ENCODE measurements at regions not wholly inside any gene's neighbourhood (a gene's known extent, or its start where the extent isn't known, plus 50 kb on each side); places are given as distances from the start of the nearest gene placed in this dataset.

GRCh38 chr13:108120856-108121255 lies 94.5 kb downstream of the LIG4 start:
- no peak for TF ChIP-seq CTCF (IDR thresholded peaks at IDR 0.05; ENCODE audit: low read depth, low read length)
- no peaks in the 10 kb centered on the region for H3K27me3 ChIP-seq (ENCODE audit: control insufficient read depth, insufficient read depth, low read length)
- POLR2A ChIA-PET: no interaction called here
- CTCF ChIA-PET: no interaction called here
- no peak for DNase-seq (ENCODE audit: low read depth, low spot score)
- no peaks in the 10 kb centered on the region for H3K9me3 ChIP-seq (ENCODE audit: control insufficient read depth, insufficient read depth, low read length)
- no peak overlapping the region for H3K4me3 ChIP-seq (ENCODE audit: low read depth, low read length)
- no peak overlapping the region for H3K27ac ChIP-seq (ENCODE audit: low read depth, low read length)

- ChIA-PET CTCF (no interaction called here), POLR2A (no interaction called here)
- no peak for TF ChIP-seq CTCF (IDR thresholded peaks at IDR 0.05; ENCODE audit: low read depth, low read length)
- no peaks in the 10 kb centered on the region for H3K9me3 ChIP-seq (ENCODE audit: control insufficient read depth, insufficient read depth, low read length)
- H3K27ac ChIP-seq (ENCODE audit: low read depth, low read length): no peak overlapping the region
- no peak overlapping the region for H3K4me3 ChIP-seq (ENCODE audit: low read depth, low read length)
- DNase-seq (ENCODE audit: low read depth, low spot score): no peak
- H3K27me3 ChIP-seq (ENCODE audit: control insufficient read depth, insufficient read depth, low read length): no peaks in the 10 kb centered on the region
Observed at GRCh38 chr13:108120302-108120701, 95.0 kb downstream of the LIG4 start.

GRCh38 chr13:108115738-108116137 lies 99.6 kb downstream of the LIG4 start:
- Histone ChIP-seq H3K27me3 (ENCODE audit: control insufficient read depth, insufficient read depth, low read length) (no peaks in the 10 kb centered on the region), H3K4me3 (ENCODE audit: low read depth, low read length) (no peak overlapping the region), H3K27ac (ENCODE audit: low read depth, low read length) (no peak overlapping the region), H3K9me3 (ENCODE audit: control insufficient read depth, insufficient read depth, low read length) (no peaks in the 10 kb centered on the region)
- DNase-seq (ENCODE audit: low read depth, low spot score): no peak
- TF ChIP-seq CTCF (IDR thresholded peaks at IDR 0.05; ENCODE audit: low read depth, low read length): no peak
- ChIA-PET CTCF (no interaction called here), POLR2A (no interaction called here)

- ChIA-PET CTCF (no interaction called here), POLR2A (no interaction called here)
- no peak for DNase-seq (ENCODE audit: low read depth, low spot score)
- H3K9me3 ChIP-seq (ENCODE audit: control insufficient read depth, insufficient read depth, low read length): no peaks in the 10 kb centered on the region
- TF ChIP-seq CTCF (IDR thresholded peaks at IDR 0.05; ENCODE audit: low read depth, low read length): no peak
- H3K27ac ChIP-seq (ENCODE audit: low read depth, low read length): no peak overlapping the region
- no peak overlapping the region for H3K4me3 ChIP-seq (ENCODE audit: low read depth, low read length)
- no peaks in the 10 kb centered on the region for H3K27me3 ChIP-seq (ENCODE audit: control insufficient read depth, insufficient read depth, low read length)
Observed at GRCh38 chr13:108113407-108113806, 101.9 kb downstream of the LIG4 start.

GRCh38 chr13:108104736-108105135 lies 110.6 kb downstream of the LIG4 start:
- CTCF ChIA-PET: no interaction called here
- Histone ChIP-seq H3K27ac (ENCODE audit: low read depth, low read length) (no peak overlapping the region), H3K4me3 (ENCODE audit: low read depth, low read length) (no peak overlapping the region), H3K27me3 (ENCODE audit: control insufficient read depth, insufficient read depth, low read length) (peaks cover 7% of the 10 kb centered on the region), H3K9me3 (ENCODE audit: control insufficient read depth, insufficient read depth, low read length) (no peaks in the 10 kb centered on the region)
- TF ChIP-seq CTCF (IDR thresholded peaks at IDR 0.05; ENCODE audit: low read depth, low read length): no peak
- DNase-seq (ENCODE audit: low read depth, low spot score): no peak
- POLR2A ChIA-PET: no interaction called here
